Lung (tissue), 11 donors: ENCODE measurements at regions not wholly inside any gene's neighbourhood (a gene's known extent, or its start where the extent isn't known, plus 50 kb on each side); places are given as distances from the start of the nearest gene placed in this dataset.
"Not testable (repeated sequence)": the region's sequence is repeated elsewhere in the genome, so short reads cannot be mapped to it uniquely, and the experiment has no call there.

ENCODE experiments used
- ATAC-seq: fragments of 200-7000 bp; cut with Tn5 transposase; one replicate; pipeline ENCODE4 v1.9.1; 2020; ENCODE audit warnings: moderate number of reproducible peaks; ENCODE audit not compliant: insufficient read depth, low FRiP score
- DNase-seq, 3 donors: peaks; one replicate each; pipeline ENCODE4 v3.0.0-alpha.2; 2013 to 2017
- H3K27ac ChIP-seq, 2 donors: one replicate each; pipeline ENCODE4 v1.5.1; 2013; ENCODE audit warnings: mild to moderate bottlenecking in 2 of 2, moderate library complexity in 2 of 2, control low read depth in 1 of 2, inconsistent platforms in 1 of 2, low read depth in 1 of 2, low read length in 1 of 2
- H3K27me3 ChIP-seq, 3 donors: one replicate each; pipeline ENCODE4 v1.5.1; 2013; ENCODE audit warnings: low read length in 2 of 3; ENCODE audit not compliant: control insufficient read depth in 3 of 3, insufficient read depth in 3 of 3
- H3K36me3 ChIP-seq, 4 donors: one replicate each; pipeline ENCODE4 v1.5.1; 2013; ENCODE audit warnings: low read length in 4 of 4, mild to moderate bottlenecking in 1 of 4, moderate library complexity in 1 of 4; ENCODE audit not compliant: control insufficient read depth in 4 of 4, insufficient read depth in 4 of 4
- H3K4me1 ChIP-seq, 5 donors: one replicate each; pipeline ENCODE4 v1.5.1; 2013; ENCODE audit warnings: low read length in 5 of 5, mild to moderate bottlenecking in 2 of 5, moderate library complexity in 1 of 5; ENCODE audit not compliant: control insufficient read depth in 5 of 5, insufficient read depth in 5 of 5
- H3K4me3 ChIP-seq: one replicate; pipeline ENCODE4 v1.5.1; 2013; ENCODE audit warnings: mild to moderate bottlenecking, control low read depth, moderate library complexity
- H3K9ac ChIP-seq, 2 donors: one replicate each; pipeline ENCODE4 v1.5.1; 2013; ENCODE audit warnings: low read length in 2 of 2, control low read depth in 1 of 2; ENCODE audit not compliant: insufficient read depth in 1 of 2
- H3K9me3 ChIP-seq, 4 donors: one replicate each; pipeline ENCODE4 v1.5.1; 2013; ENCODE audit warnings: low read length in 3 of 4, mild to moderate bottlenecking in 1 of 4, moderate library complexity in 1 of 4; ENCODE audit not compliant: control insufficient read depth in 4 of 4, insufficient read depth in 3 of 4
- WGBS, 2 donors: extraction: QIAGEN DNeasy Blood & Tissue Kit; methylation state at CpG; one replicate each; pipeline ENCODE4 v1.1.7; 2013; 5-methylcytosine and 5-hydroxymethylcytosine counted together
- TF ChIP-seq, protein P1 (sequence below): IDR thresholded peaks from 2 replicates; pipeline ENCODE4 v1.5.1; 2012; ENCODE audit warnings: mild to moderate bottlenecking; ENCODE audit errors: control extremely low read depth, extremely low read depth
- donor health status: control.
- donor health status: control.
- donor health status: Bipolar disorder and iron deficiency.
- donor health status: healthy.
- donor health status: DM: yes; HTN: yes; CAD: no.

DNA sequence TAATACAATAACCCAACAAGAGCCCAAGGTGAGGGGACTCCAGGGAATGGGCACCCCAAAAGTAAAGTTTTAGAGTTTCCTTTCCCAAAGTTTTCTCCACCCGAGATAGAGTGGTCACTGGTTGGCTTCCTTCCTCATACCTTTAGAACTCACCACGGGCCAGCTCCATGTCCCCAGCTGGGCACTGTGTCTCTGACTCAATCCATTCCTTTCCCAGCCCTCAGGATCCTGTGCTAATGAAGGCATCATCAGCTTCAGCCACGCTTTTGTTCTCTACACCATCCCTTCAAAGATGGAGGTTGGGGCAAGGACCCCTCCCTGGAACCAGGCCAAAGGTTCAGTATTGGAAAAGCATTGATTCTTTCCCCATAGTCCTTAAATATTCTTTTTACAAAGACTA is 59.8 kb upstream of the VASH1 start:
- no peaks in the 10 kb centered on the region for H3K9me3 ChIP-seq
- H3K9ac ChIP-seq: no peak overlapping the region
- no peak overlapping the region for H3K27ac ChIP-seq
- no peaks in the 10 kb centered on the region for H3K4me1 ChIP-seq
- no peak overlapping the region for H3K4me3 ChIP-seq
- TF ChIP-seq, protein P1, sequence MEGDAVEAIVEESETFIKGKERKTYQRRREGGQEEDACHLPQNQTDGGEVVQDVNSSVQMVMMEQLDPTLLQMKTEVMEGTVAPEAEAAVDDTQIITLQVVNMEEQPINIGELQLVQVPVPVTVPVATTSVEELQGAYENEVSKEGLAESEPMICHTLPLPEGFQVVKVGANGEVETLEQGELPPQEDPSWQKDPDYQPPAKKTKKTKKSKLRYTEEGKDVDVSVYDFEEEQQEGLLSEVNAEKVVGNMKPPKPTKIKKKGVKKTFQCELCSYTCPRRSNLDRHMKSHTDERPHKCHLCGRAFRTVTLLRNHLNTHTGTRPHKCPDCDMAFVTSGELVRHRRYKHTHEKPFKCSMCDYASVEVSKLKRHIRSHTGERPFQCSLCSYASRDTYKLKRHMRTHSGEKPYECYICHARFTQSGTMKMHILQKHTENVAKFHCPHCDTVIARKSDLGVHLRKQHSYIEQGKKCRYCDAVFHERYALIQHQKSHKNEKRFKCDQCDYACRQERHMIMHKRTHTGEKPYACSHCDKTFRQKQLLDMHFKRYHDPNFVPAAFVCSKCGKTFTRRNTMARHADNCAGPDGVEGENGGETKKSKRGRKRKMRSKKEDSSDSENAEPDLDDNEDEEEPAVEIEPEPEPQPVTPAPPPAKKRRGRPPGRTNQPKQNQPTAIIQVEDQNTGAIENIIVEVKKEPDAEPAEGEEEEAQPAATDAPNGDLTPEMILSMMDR: no peak
- no peaks in the 10 kb centered on the region for H3K36me3 ChIP-seq
- no peaks in the 10 kb centered on the region for H3K27me3 ChIP-seq
- no peak for ATAC-seq
- 88 to 90% methylated on average over 3 of the region's 3 CpGs for WGBS, 2 donors
- no peak for DNase-seq

GRCh38 chr14:76701981-76702380 is 59.3 kb upstream of the VASH1 start:
- Histone ChIP-seq H3K4me1 (no peaks in the 10 kb centered on the region), H3K9ac (no peak overlapping the region), H3K36me3 (no peaks in the 10 kb centered on the region), H3K27ac (no peak overlapping the region), H3K9me3 (no peaks in the 10 kb centered on the region), H3K27me3 (no peaks in the 10 kb centered on the region), H3K4me3 (no peak overlapping the region)
- DNase-seq (no peak), ATAC-seq (no peak)
- 90 to 96% methylated on average over 3 of the region's 3 CpGs for WGBS, 2 donors
- TF ChIP-seq, protein P1: no peak

DNA sequence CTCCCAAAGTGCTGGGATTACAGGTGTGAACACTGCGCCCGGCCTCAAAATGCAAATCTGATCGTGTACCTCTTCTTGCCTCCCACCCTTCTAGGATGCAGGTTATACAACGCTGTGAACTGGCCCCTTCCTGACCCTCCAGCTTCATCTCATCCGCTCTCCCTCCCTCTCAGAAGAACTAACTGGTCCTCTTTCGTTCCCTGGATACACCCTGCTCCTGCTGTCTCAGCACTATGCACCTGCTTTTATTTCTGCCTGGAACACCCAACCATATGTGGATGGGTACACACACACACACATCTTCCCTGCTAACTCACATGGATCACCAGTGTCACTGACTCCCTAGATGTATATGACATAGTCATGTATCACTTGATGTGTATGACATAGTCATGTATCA is 56.1 kb upstream of the VASH1 start:
- no peak overlapping the region for H3K9ac ChIP-seq
- H3K4me1 ChIP-seq: no peaks in the 10 kb centered on the region
- no peaks in the 10 kb centered on the region for H3K9me3 ChIP-seq
- TF ChIP-seq, protein P1: no peak
- ATAC-seq: no peak
- no peaks in the 10 kb centered on the region for H3K36me3 ChIP-seq
- H3K4me3 ChIP-seq: no peak overlapping the region
- H3K27ac ChIP-seq: no peak overlapping the region
- WGBS, 2 donors: 91 to 95% methylated on average over 6 of the region's 6 CpGs
- no peak for DNase-seq
- H3K27me3 ChIP-seq: no peaks in the 10 kb centered on the region

DNA sequence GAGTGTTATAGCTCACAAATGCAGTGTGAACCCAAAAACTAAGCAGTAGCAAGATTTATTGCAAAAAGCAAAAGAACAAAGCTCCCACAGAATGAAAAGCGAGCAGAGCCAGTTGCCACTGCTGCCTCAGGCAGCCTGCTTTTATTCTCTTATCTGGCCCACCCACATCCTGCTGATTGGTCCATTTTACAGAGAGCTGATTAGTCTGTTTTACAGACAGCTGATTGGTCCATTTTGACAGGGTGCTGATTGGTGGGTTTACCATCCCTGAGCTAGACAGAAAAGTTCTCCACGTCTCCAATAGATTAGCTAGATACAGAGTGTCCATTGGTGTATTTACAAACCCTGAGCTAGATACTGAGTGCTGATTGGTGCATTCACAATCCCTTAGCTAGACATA is 55.1 kb upstream of the VASH1 start:
- not testable (repeated sequence) for H3K27me3 ChIP-seq, H3K27ac ChIP-seq

More for the DNA sequence above, 55.1 kb upstream of the VASH1 start:
- not testable (repeated sequence) for H3K9ac ChIP-seq, H3K9me3 ChIP-seq, H3K4me3 ChIP-seq, H3K4me1 ChIP-seq, H3K36me3 ChIP-seq, ATAC-seq, DNase-seq
- WGBS, 2 donors: 87 to 91% methylated on average over 2 of the region's 2 CpGs
